ENCODE measurements at regions not wholly inside any gene's neighbourhood (a gene's known extent, or its start where the extent isn't known, plus 50 kb on each side); places are given as distances from the start of the nearest gene placed in this dataset.
A peak's percentile ranks its signal among the peaks of the same experiment; 100 is the strongest.
"Not testable (repeated sequence)": the region's sequence is repeated elsewhere in the genome, so short reads cannot be mapped to it uniquely, and the experiment has no call there.

DNA sequence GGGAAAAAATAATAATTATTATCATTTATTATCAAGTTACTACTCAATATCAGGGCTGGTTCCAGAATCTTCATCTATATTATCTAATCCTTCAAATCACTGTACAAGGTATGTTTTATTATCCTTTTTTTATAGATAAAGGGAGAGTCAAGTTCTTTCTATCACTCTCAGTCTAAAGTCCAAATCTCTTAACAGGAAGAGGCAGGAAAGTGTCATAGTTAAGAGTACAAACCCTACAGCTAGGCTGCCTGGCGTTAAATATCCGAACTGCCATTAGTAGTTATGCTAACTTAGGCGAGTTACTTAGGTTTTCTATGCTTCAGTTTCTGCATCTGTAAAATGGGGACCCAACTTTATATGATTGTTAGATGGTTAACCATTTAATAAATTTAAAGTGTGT is 99.4 kb upstream of the CCDC91 start:
- H3K4me3 ChIP-seq (ENCODE audit: low read length), result no peak overlapping the region
- TF ChIP-seq, protein P1, sequence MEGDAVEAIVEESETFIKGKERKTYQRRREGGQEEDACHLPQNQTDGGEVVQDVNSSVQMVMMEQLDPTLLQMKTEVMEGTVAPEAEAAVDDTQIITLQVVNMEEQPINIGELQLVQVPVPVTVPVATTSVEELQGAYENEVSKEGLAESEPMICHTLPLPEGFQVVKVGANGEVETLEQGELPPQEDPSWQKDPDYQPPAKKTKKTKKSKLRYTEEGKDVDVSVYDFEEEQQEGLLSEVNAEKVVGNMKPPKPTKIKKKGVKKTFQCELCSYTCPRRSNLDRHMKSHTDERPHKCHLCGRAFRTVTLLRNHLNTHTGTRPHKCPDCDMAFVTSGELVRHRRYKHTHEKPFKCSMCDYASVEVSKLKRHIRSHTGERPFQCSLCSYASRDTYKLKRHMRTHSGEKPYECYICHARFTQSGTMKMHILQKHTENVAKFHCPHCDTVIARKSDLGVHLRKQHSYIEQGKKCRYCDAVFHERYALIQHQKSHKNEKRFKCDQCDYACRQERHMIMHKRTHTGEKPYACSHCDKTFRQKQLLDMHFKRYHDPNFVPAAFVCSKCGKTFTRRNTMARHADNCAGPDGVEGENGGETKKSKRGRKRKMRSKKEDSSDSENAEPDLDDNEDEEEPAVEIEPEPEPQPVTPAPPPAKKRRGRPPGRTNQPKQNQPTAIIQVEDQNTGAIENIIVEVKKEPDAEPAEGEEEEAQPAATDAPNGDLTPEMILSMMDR (conservative IDR thresholded peaks at IDR 0.05; ENCODE audit: low read depth, low read length), result no peak
- no peak for DNase-seq (ENCODE audit: low read depth)

DNA sequence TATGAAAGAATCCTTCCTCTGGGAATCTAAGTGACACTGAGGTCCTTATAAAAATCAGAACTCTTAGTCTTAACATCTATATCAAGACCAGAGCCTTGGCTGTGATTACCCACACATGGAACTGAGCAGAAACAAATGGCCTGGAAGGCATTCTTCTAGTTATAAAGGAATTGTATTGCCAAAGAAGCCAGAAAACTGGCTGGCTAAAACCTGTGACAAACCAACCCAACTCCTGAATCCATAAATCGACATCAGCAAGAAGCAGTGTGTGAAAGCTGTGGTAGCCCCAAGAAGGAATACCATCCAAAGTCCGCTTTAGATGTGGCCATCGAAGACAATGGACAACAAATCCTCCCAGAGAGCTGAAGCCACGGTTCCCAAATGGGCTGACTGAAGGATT is 97.9 kb upstream of the CCDC91 start:
- DNase-seq (ENCODE audit: low read depth), result no peak
- TF ChIP-seq, protein P1 (conservative IDR thresholded peaks at IDR 0.05; ENCODE audit: low read depth, low read length), result no peak

DNA sequence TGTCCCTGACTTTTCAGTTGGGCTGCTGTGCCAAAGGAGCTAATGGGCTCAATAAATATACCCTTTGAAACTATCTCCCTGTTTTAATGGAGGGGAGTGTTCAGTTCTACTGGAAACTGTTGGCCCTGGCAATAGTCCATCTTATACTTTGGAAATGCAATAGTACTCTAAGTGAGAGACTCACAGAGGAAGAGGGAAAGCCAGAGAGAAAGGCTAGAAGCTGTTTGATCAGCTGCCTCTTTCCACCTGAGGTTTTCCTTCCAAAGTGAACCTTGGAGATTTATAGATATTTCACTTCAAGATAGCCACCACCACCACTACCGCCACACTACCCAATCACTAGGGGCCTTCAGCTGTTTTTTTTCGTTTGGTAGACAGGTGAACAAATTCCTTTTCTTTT is 93.6 kb upstream of the CCDC91 start:
- no peak for DNase-seq (ENCODE audit: low read depth)
- TF ChIP-seq, protein P1 (conservative IDR thresholded peaks at IDR 0.05; ENCODE audit: low read depth, low read length), result no peak
- no peak overlapping the region for H3K4me3 ChIP-seq (ENCODE audit: low read length)

More for the DNA sequence above, 97.9 kb upstream of the CCDC91 start:
- no peak overlapping the region for H3K4me3 ChIP-seq (ENCODE audit: low read length)

DNA sequence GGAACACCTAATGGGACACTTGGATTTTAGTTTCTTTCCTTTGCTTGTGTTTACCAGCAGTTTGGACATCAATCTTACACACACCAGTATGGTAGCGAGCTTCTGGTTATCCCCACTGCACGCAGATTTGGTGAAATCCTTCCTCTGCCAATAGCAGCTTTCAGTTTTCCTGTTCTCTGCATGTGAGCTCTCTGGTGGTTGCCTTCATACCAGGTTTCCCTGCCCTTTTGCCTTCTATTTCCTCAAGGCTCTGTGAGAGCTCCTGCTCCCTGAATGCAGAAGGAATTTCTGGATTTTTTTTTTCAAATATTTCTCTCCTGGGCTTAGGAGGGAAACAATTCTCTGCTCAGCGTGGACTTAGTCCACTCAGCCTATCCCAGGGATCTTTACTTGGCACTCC is 93.0 kb upstream of the CCDC91 start:
- H3K4me3 ChIP-seq (ENCODE audit: low read length), result no peak overlapping the region
- TF ChIP-seq, protein P1 (conservative IDR thresholded peaks at IDR 0.05; ENCODE audit: low read depth, low read length), result no peak
- DNase-seq (ENCODE audit: low read depth), result no peak

DNA sequence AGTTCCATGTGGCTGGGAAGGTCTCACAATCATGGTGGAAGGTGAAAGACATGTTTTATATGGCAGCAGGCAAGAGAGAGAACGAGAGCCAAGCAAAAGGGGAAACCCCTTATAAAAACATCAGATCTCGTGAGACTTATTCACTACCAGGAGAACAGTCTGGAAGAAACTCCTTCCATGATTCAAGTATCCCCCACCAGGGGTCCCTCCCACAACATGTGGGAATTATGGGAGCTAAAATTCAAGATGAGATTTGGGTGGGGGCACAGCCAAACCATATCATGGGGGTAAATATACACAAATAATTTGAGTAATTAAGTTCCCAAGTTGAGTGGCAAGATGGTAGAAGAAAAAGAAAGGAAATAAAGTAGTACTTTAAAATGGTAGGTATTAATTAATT is 91.0 kb upstream of the CCDC91 start:
- TF ChIP-seq, protein P1 (conservative IDR thresholded peaks at IDR 0.05; ENCODE audit: low read depth, low read length), result peak; percentile 5
- not testable (repeated sequence) for DNase-seq (ENCODE audit: low read depth); H3K4me3 ChIP-seq (ENCODE audit: low read length)

DNA sequence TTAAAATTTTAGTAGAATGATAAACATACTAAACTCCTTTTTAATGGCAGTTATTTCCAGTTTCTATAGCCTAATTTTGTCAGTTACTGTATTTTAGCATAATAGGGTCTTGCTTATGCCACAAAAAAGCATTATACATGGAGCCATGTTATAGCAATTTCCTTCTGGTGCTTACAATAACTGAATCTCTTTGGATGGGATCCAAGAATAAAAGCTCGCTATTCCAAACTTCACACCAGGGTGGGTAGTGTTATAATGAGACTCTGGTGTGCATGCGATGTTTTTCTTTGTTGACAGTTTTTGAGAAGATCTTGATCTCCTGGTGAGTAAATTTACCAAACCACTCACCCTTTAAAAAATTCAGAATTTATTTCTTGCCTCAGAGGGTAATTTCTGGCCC is 90.4 kb upstream of the CCDC91 start:
- DNase-seq (ENCODE audit: low read depth), result no peak
- no peak overlapping the region for H3K4me3 ChIP-seq (ENCODE audit: low read length)
- TF ChIP-seq, protein P1 (conservative IDR thresholded peaks at IDR 0.05; ENCODE audit: low read depth, low read length), result no peak

DNA sequence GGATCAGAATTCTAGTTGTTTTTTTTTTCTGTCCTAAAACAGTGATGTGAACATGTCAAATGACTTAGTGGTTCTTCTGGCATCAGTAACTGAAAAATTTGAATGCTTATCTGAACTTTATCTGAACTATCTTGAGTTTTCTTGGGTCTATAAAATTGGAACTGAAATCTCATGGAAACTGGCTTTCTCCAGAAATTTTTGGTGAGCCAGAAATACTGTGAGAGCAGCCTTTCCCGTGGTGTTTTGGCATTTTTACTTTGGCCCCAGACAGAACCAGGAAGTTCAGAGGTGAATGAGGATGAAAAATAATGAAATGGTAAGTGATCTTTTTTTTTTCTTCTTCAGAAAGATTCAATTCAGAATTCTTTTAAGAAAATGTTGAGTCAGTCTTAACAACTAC is 89.5 kb upstream of the CCDC91 start:
- no peak overlapping the region for H3K4me3 ChIP-seq (ENCODE audit: low read length)
- TF ChIP-seq, protein P1 (conservative IDR thresholded peaks at IDR 0.05; ENCODE audit: low read depth, low read length), result no peak
- no peak for DNase-seq (ENCODE audit: low read depth)

All from retinal pigment epithelial cell (primary cell).